Bronchial epithelial cell (primary cell): ENCODE measurements at regions not wholly inside any gene's neighbourhood (a gene's known extent, or its start where the extent isn't known, plus 50 kb on each side); places are given as distances from the start of the nearest gene placed in this dataset.

ENCODE experiments used
- DNase-seq: peaks from one replicate; pipeline ENCODE4 v3.0.0-alpha.2; 2010; ENCODE audit warnings: low read depth
- FAIRE-seq: peaks from 2 replicates; lab custom pipeline; 2011; peaks lifted over from hg19 to GRCh38; lab: Jason Lieb, UNC
- H3K27me3 ChIP-seq: 2 replicates; pipeline ENCODE4 v1.5.1; 2011; ENCODE audit warnings: low read length; ENCODE audit not compliant: control insufficient read depth, insufficient read depth
- H3K36me3 ChIP-seq: 2 replicates; pipeline ENCODE4 v1.5.1; 2011; ENCODE audit warnings: low read length; ENCODE audit not compliant: control insufficient read depth, insufficient read depth
- H3K4me3 ChIP-seq: 2 replicates; pipeline ENCODE4 v1.5.1; 2011; ENCODE audit warnings: mild to moderate bottlenecking, low read depth, low read length, control low read depth
- TF ChIP-seq, protein P1 (sequence below): IDR thresholded peaks from 2 replicates; pipeline ENCODE4 v1.5.1; 2011; ENCODE audit warnings: mild to moderate bottlenecking, moderate library complexity, low read length, control low read depth, inconsistent platforms; ENCODE audit not compliant: insufficient read depth, severe bottlenecking

DNA sequence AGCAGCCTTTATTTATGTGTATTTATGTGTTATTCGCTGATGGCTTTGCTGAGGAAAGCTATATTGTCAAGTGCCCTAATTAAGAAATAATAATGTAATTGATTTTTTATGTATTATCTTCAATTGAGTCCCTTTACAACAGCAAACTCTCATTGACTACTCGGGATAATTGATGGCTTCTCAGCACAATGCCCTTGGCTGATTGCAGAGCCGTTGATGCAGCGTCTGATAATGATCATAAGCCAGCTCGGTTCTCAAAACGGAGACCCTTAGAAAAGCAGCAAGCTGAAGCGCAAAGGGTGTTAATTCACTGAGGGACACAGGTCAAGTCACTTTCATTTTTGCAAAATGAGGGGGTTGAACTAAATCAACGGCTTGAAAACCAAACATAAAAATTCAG, 357.1 kb upstream of the KCNH8 start:
- DNase-seq = no peak
- no peaks in the 10 kb centered on the region for H3K27me3 ChIP-seq
- H3K4me3 ChIP-seq = no peak overlapping the region
- TF ChIP-seq, protein P1, sequence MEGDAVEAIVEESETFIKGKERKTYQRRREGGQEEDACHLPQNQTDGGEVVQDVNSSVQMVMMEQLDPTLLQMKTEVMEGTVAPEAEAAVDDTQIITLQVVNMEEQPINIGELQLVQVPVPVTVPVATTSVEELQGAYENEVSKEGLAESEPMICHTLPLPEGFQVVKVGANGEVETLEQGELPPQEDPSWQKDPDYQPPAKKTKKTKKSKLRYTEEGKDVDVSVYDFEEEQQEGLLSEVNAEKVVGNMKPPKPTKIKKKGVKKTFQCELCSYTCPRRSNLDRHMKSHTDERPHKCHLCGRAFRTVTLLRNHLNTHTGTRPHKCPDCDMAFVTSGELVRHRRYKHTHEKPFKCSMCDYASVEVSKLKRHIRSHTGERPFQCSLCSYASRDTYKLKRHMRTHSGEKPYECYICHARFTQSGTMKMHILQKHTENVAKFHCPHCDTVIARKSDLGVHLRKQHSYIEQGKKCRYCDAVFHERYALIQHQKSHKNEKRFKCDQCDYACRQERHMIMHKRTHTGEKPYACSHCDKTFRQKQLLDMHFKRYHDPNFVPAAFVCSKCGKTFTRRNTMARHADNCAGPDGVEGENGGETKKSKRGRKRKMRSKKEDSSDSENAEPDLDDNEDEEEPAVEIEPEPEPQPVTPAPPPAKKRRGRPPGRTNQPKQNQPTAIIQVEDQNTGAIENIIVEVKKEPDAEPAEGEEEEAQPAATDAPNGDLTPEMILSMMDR = no peak
- no peaks in the 10 kb centered on the region for H3K36me3 ChIP-seq
- no peak for FAIRE-seq

DNA sequence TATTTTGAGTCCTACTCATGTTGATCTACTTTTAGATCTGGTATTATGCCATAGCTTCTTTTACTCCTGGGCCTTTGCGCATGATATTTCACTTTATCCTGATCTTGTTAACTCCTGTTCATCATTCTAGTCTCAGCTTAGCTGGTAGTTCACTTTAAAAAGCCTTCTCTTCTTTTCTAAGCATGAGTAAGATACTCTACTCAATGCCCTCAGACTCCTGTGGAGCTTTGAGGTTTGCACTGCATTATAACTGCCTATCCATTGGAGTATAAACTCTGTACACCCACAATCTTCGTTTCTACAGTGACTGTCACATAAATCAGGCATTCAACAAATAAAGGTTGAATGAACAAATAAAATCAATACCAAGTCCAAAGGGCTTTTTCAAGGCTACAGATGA, 357.9 kb upstream of the KCNH8 start:
- no peak overlapping the region for H3K4me3 ChIP-seq
- FAIRE-seq = no peak
- TF ChIP-seq, protein P1 = no peak
- DNase-seq = no peak
- H3K27me3 ChIP-seq = no peaks in the 10 kb centered on the region
- no peaks in the 10 kb centered on the region for H3K36me3 ChIP-seq

DNA sequence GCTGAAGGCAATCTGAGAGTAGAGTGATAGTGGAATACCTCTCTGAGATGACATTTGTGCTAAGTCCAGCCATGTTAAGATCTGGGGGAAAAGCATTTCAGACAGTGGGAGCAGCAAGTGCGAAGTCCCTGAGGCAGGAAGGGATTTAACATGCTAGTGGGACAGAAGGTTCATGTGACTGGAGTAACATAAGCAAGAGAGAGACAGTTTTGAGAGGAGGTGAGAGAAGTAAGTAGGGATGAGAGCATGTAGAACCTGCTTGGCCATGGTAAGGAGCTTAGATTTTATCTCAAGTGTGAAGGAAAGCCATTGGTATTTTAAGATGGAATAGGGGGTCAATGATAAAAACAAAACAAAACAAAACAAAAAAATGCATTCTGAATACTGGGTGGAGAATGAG, 358.6 kb upstream of the KCNH8 start:
- Histone ChIP-seq H3K36me3 (no peaks in the 10 kb centered on the region), H3K27me3 (no peaks in the 10 kb centered on the region), H3K4me3 (no peak overlapping the region)
- TF ChIP-seq, protein P1 = no peak
- DNase-seq (no peak), FAIRE-seq (no peak)

DNA sequence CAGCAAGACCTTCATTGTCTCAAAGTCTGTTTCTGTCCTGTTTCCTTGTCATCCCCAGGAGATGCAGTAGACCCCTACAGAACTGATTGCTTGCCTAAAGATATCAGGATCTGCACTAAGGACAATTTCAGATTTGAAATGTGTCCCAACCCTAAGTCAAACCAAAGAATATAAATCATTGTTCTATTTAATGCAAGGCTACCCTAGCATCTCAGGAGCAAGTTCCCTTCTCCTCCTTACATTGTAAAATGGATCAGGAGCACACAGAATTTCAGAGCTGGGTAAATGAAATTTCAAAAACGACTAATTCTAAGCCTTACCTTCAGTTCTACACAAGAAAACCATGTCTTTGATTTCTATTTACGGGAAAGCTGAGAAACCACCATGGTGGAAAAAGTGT, 360.9 kb upstream of the KCNH8 start:
- TF ChIP-seq, protein P1 = no peak
- DNase-seq (no peak), FAIRE-seq (no peak)
- no peaks in the 10 kb centered on the region for H3K36me3 ChIP-seq
- H3K4me3 ChIP-seq = no peak overlapping the region
- no peaks in the 10 kb centered on the region for H3K27me3 ChIP-seq

DNA sequence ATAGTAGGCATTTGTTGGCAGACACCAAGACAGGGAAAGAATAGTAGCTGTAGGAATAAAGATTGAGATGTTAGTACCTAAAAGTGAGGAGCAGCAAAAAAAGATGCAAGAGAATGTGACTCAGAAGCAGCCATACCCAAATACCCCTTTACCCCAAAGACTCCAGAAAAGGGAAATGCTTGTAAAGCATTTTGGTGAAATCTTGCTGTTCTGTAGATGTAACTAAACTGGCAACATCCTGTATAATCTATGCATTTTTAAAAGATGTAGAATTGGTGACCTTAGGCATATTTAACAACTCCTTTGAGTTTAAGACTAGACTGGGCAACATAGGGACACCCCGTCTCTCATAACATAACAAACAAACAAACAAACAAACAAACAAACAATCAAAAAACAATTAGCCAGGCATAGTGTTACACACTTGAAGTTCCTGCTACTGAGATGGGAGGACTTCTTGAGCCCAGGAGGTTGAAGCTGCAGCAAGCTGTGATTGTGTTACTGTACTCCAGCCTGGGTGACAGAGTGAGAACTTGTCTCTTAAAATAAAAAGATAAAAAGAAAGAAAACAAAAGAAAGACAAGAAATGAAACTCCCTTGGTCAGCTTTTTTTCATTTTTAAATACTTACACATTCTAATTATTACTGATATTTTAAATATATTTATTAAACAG, 361.5 kb upstream of the KCNH8 start:
- no peak for DNase-seq
- no peaks in the 10 kb centered on the region for H3K27me3 ChIP-seq
- TF ChIP-seq, protein P1 = no peak
- no peak for FAIRE-seq
- no peak overlapping the region for H3K4me3 ChIP-seq
- H3K36me3 ChIP-seq = no peaks in the 10 kb centered on the region

DNA sequence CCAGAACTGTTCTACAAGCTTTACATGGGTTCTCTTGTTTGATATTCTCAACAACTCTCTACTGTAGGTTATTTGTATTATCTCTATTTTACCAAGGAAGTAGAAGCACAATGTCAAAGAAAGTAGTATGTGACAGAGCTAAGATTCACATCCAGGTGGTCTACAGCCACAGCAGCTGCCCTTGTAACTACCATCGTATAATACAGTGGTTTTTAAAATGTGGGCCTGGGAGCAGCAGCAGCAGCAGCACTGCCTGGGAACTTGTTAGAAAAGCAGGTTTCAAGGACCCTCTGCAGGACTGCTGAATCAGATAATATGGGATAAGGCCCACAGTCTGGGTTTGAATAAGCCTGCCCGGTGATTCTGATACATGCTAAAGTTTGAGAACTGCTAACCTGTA, 357.1 kb upstream of the SATB1 start:
- Histone ChIP-seq H3K36me3 (no peaks in the 10 kb centered on the region), H3K4me3 (no peak overlapping the region), H3K27me3 (no peaks in the 10 kb centered on the region)
- no peak for FAIRE-seq
- TF ChIP-seq, protein P1 = no peak
- no peak for DNase-seq
